Brain microvascular endothelial cell (primary cell): ENCODE measurements at regions not wholly inside any gene's neighbourhood (a gene's known extent, or its start where the extent isn't known, plus 50 kb on each side); places are given as distances from the start of the nearest gene placed in this dataset.

ENCODE experiments used
- DNase-seq: peaks from one replicate; pipeline ENCODE4 v3.0.0-alpha.2; 2020
- H3K27ac ChIP-seq: fragments of 250-450 bp; sonication (Bioruptor Pico); 2 replicates; pipeline ENCODE4 v1.5.1; 2020; ENCODE audit warnings: mild to moderate bottlenecking, moderate library complexity
- H3K27me3 ChIP-seq: fragments of 250-450 bp; sonication (Bioruptor Pico); replicated peaks from 2 replicates; pipeline ENCODE4 v1.5.1; 2020; ENCODE audit warnings: mild to moderate bottlenecking
- H3K36me3 ChIP-seq: fragments of 250-450 bp; sonication (Bioruptor Pico); replicated peaks from 2 replicates; pipeline ENCODE4 v1.5.1; 2020; ENCODE audit warnings: mild to moderate bottlenecking
- H3K4me3 ChIP-seq: 2 replicates; pipeline ENCODE4 v1.5.1; 2011; ENCODE audit warnings: low read depth, mild to moderate bottlenecking, control low read depth, low read length, moderate library complexity
- CTCF ChIP-seq: IDR thresholded peaks from 2 replicates; pipeline ENCODE4 v1.5.1; 2011; ENCODE audit warnings: low read depth, mild to moderate bottlenecking, moderate library complexity, low read length, control low read depth, inconsistent platforms; ENCODE audit errors: missing control alignments
- in situ Hi-C: cut with HindIII; loops from 2 replicates; pipeline ENCODE4 v1.10.0; 2017; ENCODE audit warnings: low sequenced_read_pairs, low pct_ligation_motif_present

GRCh38 chr2:103527278-103527677 is 765.4 kb downstream of the TMEM182 start:
- no peaks in the 10 kb centered on the region for H3K27me3 ChIP-seq
- no peak for TF ChIP-seq CTCF
- in situ Hi-C loops: no loop called here

DNA sequence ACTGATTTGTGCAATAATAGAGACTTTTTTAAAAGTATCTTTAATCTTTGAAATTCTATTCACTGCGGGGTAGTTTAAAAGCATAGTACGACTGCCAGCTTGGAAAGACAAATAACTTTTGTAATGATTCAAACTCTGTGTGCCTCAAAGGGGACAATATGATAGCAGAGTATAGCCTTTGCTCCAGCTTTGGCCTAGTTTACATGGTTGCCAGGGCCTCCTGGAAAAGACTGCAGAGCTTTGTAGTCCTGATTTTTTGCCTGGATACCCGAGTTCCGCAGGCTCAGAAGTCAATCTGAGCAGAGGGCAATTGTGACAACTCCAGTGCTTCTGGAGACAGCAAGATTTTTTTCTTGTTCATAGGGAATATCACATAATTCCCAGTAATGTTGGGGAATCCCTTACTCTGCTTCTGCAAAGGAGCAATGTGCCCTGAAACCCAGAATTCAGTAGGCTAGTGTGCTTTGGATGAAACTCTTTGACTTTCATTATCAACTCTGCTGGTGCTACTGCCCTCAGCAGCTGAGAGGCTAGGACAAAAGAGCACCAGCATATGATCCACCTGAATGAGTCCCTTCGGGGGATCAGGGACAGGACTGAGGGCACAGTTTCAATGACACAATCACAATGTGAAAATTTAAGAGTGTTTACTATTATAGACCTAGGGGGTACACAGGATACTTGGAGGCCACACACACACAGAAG is 768.1 kb downstream of the TMEM182 start:
- no peaks in the 10 kb centered on the region for H3K27me3 ChIP-seq
- H3K4me3 ChIP-seq: no peak overlapping the region
- in situ Hi-C loops: no loop called here
- no peak overlapping the region for H3K27ac ChIP-seq
- no peak for TF ChIP-seq CTCF
- no peaks in the 10 kb centered on the region for H3K36me3 ChIP-seq
- DNase-seq: no peak

More at GRCh38 chr2:103527278-103527677, 765.4 kb downstream of the TMEM182 start:
- no peak for DNase-seq
- no peaks in the 10 kb centered on the region for H3K36me3 ChIP-seq
- no peak overlapping the region for H3K4me3 ChIP-seq
- no peak overlapping the region for H3K27ac ChIP-seq

GRCh38 chr2:103552775-103553174 is 790.9 kb downstream of the TMEM182 start:
- no peaks in the 10 kb centered on the region for H3K36me3 ChIP-seq
- TF ChIP-seq CTCF: no peak
- no peak overlapping the region for H3K4me3 ChIP-seq
- H3K27ac ChIP-seq: no peak overlapping the region
- DNase-seq: no peak
- H3K27me3 ChIP-seq: no peaks in the 10 kb centered on the region
- in situ Hi-C loops: no loop called here

- H3K4me3 ChIP-seq: no peak overlapping the region
- H3K27ac ChIP-seq: no peak overlapping the region
- no peaks in the 10 kb centered on the region for H3K27me3 ChIP-seq
- TF ChIP-seq CTCF: no peak
- H3K36me3 ChIP-seq: no peaks in the 10 kb centered on the region
- in situ Hi-C loops: no loop called here
- DNase-seq: no peak
Measured at GRCh38 chr2:103594823-103595222, 833.0 kb downstream of the TMEM182 start.

- no peak for DNase-seq
- no peak for TF ChIP-seq CTCF
- in situ Hi-C loops: no loop called here
Measured at GRCh38 chr2:103605071-103605780, 843.4 kb downstream of the TMEM182 start.

More at GRCh38 chr2:103605071-103605780, 843.4 kb downstream of the TMEM182 start:
- Histone ChIP-seq H3K27me3 (no peaks in the 10 kb centered on the region), H3K27ac (no peak overlapping the region), H3K36me3 (no peaks in the 10 kb centered on the region), H3K4me3 (no peak overlapping the region)
